HG03354 (cell line): ENCODE measurements at regions not wholly inside any gene's neighbourhood (a gene's known extent, or its start where the extent isn't known, plus 50 kb on each side); places are given as distances from the start of the nearest gene placed in this dataset.

Experiments
- ATAC-seq: cut with Tn5 transposase; IDR thresholded peaks from one replicate; pipeline ENCODE4 v1.9.1; 2021; ENCODE audit warnings: mild to moderate bottlenecking; ENCODE audit not compliant: unreplicated experiment, poor library complexity, severe bottlenecking

DNA sequence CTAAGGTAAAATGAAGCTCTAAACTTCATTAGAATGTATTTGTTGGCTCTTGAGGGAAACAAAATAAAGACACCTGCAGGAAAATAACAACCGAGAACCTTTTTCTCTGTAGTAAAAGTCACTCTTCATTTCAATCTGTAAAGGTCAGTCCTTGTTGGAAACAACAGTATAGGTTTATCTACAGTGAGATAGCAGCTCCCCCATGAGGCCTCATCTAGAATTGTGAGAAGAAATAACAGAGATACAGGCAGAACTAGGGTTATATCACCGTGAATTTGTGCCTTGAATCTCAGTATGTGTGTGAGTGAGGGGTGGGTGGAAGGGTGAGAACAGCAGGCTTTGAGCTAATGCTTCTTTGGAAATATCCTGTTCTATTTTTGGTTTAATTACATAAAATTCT lies 107.8 kb upstream of the FMR1 start:
- ATAC-seq: peak; percentile 74

DNA sequence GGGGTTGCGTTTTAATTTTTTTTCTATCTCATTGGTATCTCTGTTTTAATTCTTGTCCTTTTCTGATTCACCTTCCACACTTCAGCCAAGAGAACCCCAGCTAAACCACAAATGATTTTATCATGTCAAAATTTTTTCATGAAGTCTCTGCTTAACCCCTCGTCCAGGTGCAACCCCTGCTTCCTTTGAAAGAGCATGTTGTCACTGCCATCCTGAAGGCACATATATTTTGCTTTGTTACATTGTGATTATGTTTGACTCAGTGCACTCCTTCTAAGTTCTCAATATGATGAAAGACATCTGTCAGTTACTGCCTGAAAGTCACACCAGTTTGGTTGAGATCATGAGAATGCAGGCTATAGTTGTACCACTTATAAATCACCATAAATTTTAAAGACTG lies 99.9 kb upstream of the FMR1 start:
- no peak for ATAC-seq

DNA sequence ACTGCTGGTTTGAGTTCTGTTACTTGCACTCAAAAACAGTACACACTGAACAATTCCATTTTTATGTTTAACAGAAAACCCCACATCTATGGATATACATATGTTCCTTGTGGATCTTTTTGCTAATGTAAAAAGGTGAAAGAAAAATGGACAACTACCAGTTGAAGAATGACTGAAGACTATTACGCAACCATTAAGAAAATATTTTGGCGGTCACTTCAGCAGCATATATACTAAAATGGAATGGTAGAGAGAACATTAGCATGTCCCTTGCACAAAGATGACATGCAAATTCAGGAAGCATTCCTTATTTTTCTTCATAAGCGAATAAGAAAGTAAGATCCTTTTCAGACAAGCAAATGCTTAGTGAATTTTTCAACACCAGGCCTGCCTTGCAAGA lies 84.6 kb upstream of the FMR1 start:
- no peak for ATAC-seq

DNA sequence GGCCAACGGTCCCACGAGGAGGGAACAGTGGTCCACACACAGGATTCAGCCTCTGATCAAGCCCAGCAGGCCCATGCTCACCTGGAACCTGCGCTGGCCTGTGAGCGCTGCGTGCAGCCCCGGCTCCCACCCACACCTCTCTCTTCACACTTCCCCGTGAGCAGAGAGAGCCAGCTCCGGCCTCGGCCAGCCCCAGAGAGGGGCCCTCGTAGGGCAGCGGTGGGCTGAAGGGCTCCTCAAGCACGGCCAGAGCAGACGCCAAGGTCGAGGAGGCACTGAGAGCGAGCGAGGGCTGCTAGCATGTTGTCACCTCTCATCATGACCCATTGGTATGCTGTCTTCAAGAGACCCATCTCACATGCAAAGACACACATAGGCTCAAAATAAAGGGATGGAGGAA lies 83.0 kb upstream of the FMR1 start:
- no peak for ATAC-seq

DNA sequence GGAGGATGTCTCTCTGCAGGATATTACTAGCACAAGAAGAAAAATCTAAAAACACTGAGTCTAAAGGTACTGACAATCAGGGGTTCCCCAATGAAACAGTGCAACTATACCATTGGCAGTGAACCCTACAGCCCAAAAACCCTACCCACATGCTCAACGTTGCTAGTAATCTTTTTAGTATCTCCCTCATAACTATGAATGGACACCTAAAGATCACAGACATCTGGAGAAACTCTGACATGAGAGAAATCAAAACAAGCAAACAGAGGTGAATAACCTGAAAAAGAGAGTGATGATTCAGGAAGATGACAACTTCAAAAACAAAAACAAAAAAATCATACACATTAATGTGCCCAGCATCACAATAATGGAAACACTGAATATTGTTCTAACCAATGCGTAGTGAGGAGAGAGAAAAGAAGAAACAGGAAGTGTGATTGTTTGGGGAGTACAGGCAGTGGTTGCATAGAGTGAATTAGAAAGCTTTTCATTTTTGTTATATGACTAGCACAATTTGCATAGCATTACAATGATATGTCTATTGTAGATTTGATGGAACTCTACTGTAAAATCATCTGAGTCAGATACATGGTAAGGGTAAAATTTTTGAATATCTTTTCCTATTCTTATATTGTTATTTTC lies 78.9 kb upstream of the FMR1 start:
- ATAC-seq: peak; percentile 85

DNA sequence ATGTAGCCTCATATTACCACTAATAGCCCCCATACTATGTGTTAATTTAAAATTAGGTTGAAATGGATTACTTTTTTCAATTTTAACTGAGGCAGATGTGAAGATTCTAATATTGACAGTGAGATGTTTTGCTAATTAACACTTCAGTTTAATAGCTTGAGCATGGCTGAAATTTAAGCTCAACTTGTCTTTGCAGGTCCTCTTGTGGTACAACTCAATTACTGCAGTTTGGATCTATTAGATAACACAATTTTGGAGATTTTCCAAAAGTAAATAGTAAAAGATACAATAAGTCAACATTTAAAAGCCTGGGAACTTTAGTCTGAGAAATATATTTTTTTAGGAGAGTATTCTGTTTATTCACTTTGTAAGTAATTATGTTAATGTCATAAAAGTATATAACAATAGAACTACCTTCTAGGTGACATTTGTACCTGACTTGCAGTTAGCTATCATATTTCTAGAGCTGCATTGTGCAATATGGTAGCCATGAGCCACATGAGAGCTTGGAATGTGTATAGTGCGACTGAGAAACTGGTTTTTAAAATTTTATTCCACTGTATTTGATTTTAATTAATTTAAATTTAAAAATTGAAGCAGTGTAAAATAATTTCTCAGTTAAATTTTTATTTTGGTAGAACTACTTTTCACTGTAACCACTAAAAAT lies 73.1 kb upstream of the FMR1 start:
- ATAC-seq: no peak

DNA sequence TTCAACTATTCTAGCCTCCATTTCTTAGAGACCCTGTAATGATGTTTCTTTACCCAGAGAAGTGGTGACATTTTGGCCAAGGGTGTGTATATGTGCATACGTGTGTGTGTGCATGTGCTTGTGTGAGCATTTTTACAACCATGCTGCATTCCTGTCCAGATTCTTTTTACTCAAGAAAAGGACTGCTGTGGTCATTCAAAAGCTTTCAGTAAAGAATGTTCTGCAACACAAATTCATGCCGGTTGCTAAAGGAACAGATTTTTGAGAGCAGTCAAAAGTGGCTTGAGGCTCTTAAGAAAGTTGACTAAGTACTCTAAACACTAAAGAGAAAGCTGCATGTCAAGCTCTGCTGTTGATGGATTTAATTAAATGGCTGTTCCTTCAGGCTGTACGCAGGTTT lies 65.0 kb upstream of the FMR1 start:
- ATAC-seq: no peak

DNA sequence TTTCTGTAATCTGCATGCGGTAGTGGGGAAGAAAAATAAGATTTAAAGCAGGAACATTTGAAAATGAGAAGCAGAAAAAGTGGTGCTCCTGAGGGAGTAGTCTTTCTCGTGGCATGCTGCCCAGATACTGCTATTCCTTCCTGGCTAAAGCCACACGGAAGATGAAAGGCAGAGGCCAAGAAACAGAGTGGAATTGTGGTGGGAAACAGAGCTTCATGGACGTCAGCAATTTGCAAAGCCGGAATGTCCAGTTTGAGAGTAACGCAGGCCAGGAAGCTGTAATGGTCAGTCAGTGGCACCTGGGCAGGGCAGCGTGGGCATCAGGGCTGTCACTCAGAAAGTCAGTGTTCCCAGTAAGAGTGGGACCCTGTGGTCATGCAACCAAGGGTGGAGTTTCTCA lies 63.7 kb upstream of the FMR1 start:
- no peak for ATAC-seq

DNA sequence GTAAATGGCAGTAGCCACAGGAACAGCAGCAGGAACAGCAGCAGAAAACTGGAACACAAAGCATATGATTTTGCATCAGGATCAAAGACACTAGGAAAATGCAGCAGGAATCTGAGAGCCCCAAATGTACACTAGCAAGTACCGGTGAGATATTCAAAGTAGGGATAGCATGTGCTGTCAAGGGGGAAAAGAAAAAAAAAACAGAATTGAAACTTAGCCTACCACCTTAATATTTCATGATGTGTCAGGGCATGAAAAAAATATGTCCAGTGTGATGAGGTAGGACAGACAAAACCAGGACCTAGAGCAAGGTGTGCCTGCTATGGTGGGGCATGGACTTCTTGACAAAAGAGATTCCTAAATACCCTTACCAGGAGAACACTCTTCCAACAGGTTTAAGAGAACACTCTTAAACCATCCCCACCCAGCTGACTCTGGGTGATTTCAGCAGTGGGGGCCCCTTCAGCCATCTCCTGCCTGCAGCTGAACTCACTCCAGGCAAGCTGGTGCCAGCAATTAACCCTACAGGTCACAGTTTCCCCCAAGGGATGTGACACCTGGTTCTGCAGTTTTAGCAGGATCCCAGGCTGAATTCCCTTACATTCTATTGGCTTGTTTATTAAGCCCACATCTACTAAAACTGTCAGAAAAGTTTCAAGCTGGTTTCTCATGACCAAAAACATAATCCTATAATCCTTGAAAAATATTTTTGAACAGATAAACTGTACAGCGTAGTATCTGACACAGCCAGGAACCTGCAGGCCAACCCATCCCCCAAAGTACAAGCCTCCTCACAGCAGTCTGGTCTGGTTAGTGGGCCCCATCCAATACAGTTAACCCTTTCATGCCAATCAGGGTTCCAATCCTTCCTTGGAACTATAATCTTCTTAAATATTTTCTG lies 62.9 kb upstream of the FMR1 start:
- ATAC-seq: no peak

DNA sequence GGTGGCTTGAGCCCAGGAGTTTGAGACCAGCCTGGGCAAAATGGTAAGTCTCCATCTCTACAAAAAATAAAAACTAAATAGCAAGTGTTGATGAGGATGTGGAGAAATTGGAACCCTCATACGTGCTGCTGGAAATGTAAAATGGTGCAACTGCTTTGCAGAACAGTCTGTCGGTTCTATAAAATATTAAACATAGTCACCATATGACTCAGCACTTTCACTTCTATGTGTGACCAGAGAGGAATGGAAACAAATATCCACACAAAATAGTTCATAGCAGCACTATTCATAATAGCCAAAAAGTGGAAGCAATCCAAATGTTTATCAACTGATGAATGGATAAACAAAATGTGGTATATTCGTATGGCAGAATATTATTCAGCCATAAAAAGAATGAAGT lies 60.8 kb upstream of the FMR1 start:
- ATAC-seq: peak; percentile 74

DNA sequence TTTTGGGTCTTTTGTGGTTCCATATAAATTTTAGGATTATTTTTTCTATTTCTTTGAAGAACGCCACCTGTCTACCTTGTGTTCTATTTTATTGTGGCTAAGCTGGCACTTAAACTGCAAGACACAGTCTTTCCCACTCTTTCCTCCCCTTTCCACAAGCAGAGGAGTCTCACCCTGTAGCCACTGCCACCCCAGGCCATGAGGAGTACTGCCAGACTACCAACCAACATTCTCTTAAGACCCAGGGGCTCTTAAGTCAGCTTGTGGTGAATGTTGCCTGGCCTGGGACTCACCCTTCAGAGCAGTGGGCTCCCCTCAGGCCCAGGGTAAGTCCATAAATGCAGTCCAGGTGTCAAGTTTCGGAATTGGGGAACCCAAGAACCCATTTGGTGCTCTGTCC lies 58.0 kb upstream of the FMR1 start:
- no peak for ATAC-seq

DNA sequence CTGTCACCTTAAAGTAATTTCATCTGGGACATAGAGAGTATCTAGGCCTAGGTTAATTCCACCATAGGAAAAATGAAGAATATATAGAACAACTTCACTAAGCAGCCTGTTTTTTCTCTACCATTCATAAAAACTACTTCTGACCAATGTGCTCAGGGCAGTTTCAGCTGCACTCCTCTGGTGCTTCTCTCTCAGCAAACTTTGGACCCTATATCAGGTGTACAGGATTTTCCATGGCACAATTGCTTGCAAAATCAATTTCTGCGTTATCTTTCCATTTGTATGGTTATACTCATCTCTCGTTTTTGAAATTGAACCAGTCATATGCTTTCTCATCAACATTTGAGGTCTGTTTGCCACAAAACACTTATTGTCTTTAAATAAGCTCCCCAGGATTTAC lies 52.1 kb upstream of the FMR1 start:
- ATAC-seq: no peak
